ENCODE measurements at regions not wholly inside any gene's neighbourhood (a gene's known extent, or its start where the extent isn't known, plus 50 kb on each side); places are given as distances from the start of the nearest gene placed in this dataset.

DNA sequence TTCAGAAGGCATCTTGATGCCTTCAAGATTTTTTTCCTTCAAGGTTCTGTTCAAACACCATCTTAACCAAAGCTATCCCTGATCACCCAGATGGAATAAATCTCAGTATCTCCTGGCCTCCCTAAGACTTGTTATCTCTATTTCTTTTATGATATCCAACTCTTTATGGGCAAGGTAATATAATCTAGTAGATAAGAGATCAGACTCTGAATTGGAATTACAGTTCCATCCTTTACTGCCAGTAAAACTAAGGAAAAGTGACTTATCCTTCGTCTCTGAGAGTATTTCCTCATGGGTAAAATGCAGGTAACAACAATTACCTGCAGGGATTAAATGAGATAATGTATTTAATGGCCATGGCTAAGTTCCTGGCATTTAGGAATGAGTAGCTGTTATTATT, 445.0 kb upstream of the DAB1 start:
- TF ChIP-seq, protein P1, sequence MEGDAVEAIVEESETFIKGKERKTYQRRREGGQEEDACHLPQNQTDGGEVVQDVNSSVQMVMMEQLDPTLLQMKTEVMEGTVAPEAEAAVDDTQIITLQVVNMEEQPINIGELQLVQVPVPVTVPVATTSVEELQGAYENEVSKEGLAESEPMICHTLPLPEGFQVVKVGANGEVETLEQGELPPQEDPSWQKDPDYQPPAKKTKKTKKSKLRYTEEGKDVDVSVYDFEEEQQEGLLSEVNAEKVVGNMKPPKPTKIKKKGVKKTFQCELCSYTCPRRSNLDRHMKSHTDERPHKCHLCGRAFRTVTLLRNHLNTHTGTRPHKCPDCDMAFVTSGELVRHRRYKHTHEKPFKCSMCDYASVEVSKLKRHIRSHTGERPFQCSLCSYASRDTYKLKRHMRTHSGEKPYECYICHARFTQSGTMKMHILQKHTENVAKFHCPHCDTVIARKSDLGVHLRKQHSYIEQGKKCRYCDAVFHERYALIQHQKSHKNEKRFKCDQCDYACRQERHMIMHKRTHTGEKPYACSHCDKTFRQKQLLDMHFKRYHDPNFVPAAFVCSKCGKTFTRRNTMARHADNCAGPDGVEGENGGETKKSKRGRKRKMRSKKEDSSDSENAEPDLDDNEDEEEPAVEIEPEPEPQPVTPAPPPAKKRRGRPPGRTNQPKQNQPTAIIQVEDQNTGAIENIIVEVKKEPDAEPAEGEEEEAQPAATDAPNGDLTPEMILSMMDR (IDR thresholded peaks at IDR 0.05; ENCODE audit: low read depth, low read length, missing input control): no peak
- TF ChIP-seq YY1 (IDR thresholded peaks at IDR 0.05) (no peak), RXRA (IDR thresholded peaks at IDR 0.05) (no peak), JUND (IDR thresholded peaks at IDR 0.05) (no peak), EGR1 (IDR thresholded peaks at IDR 0.05; ENCODE audit: low read depth in 2 of 2) (no peak), MAX (IDR thresholded peaks at IDR 0.05) (no peak), RAD21 (IDR thresholded peaks at IDR 0.05) (no peak), FOXA1 (IDR thresholded peaks at IDR 0.05) (no peak), ZBTB33 (IDR thresholded peaks at IDR 0.05) (no peak)

All from liver (tissue), 3 donors.